Activated naive CD8-positive, alpha-beta T cell treated with anti-CD3 and anti-CD28 coated beads, Interleukin-2, amount 50 U/mL, for 16 hours (primary cell): ENCODE measurements at regions not wholly inside any gene's neighbourhood (a gene's known extent, or its start where the extent isn't known, plus 50 kb on each side); places are given as distances from the start of the nearest gene placed in this dataset.
"Not testable (repeated sequence)": the region's sequence is repeated elsewhere in the genome, so short reads cannot be mapped to it uniquely, and the experiment has no call there.

Source experiments
- DNase-seq: peaks from one replicate; pipeline ENCODE4 v3.0.0-alpha.2; 2020; ENCODE audit warnings: low read depth, low spot score

DNA sequence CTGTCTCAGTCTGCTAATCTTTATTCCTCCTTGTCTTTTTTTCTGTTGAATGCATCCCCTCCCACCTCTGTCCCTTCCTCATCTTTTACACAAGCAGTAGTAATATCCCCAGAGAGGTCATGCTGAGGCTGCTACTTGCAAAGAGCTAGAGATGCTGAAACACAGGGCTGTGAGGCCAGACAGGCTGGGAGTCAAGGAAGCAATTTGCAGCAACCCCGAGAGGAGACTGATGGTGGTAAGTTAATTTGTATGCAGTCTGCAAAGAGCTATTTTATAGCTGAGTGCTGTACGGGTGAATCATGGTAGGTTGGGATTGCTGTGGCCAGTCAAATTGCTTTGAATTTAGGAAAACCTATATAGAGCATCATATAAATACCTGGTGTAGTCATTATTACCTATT, 90.2 kb upstream of the SLC24A2 start:
- no peak for DNase-seq

GRCh38 chr9:19876569-19877316, 87.9 kb upstream of the SLC24A2 start:
- no peak for DNase-seq

DNA sequence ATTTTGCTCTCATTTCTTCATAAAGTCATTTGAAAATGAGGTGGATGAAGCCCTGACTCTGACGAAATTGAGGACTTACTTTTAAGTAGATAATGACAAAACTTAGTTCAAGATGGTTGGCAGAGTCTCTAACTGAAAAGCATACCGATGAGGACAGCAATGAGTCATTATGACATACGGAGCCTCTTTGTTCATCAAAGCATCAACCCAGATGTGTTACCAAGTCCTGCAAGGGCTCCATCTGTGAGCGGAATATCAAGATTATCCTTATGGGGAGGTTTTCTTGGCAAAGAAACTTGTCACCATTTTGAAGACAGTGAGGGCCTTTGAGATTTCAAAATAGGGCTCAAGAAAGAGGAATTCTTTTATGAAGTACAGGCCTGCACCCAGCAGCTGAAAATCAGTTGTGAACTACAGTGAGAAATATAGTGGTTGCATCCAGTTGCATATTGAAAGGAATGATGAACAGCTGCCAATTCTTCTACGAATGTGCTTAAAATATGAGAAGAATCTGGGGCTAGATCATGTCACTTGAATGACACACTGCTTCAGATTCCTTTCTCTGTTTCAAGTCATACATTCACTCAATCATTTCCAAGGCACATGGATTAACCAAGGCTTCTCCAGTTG, 86.6 kb upstream of the SLC24A2 start:
- no peak for DNase-seq

GRCh38 chr9:19873188-19873587, 84.4 kb upstream of the SLC24A2 start:
- not testable (repeated sequence) for DNase-seq

GRCh38 chr9:19870988-19871387, 82.2 kb upstream of the SLC24A2 start:
- no peak for DNase-seq

DNA sequence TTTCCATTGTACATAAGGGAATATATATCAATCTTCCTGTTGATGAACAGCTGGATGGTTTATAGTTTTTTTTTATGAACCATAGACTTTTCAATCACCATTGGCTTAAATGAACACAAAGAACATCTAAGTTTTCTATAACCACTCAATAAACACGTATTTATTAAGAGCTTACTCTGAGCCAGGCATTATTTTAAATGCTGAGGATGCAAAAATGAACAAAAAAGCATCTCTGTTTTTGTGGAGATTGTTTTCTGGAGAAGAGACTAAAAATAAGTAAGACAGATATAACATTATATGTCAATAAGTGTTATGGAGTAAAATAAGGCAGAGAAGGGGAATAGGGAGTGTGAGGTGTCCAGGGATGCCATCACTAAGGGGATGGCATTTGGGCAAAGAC, 52.1 kb upstream of the SLC24A2 start:
- no peak for DNase-seq
